Endothelial cell of hepatic sinusoid (primary cell): ENCODE measurements at regions not wholly inside any gene's neighbourhood (a gene's known extent, or its start where the extent isn't known, plus 50 kb on each side); places are given as distances from the start of the nearest gene placed in this dataset.
"Not testable (repeated sequence)": the region's sequence is repeated elsewhere in the genome, so short reads cannot be mapped to it uniquely, and the experiment has no call there.

Experiments used
- in situ Hi-C: cut with HindIII; loops from 2 replicates; pipeline ENCODE4 v1.10.0; 2017; ENCODE audit warnings: low sequenced_read_pairs

- in situ Hi-C loops = not testable (repeated sequence)
Observed at GRCh38 chr3:197410170-197410569, 111.8 kb upstream of the DLG1 start.

GRCh38 chr3:197408177-197408957 is 110.0 kb upstream of the DLG1 start:
- in situ Hi-C loops = no loop called here

DNA sequence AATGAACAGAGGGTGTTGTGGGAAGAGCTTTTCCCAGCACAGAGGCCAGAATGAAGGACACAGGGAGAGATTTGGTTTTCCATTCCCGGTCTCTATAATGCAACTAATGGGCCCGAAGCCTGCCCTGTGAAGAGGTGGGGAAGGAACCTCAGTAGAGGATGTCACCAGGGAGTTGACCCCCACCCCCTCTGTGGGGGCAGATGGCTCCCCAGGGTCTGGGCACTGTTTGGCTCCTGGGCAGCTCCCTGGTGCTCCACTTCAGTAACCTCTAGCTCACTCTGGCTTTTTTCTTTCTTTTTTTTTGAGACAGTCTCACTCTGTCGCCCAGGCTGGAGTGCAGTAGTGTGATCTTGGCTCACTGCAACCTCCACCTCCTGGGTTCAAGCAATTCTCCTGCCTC is 109.1 kb upstream of the DLG1 start:
- in situ Hi-C loops = no loop called here

GRCh38 chr3:197407053-197407452 is 108.6 kb upstream of the DLG1 start:
- in situ Hi-C loops = no loop called here

- in situ Hi-C loops = no loop called here
Observed at GRCh38 chr3:197406266-197406665, 107.9 kb upstream of the DLG1 start.

DNA sequence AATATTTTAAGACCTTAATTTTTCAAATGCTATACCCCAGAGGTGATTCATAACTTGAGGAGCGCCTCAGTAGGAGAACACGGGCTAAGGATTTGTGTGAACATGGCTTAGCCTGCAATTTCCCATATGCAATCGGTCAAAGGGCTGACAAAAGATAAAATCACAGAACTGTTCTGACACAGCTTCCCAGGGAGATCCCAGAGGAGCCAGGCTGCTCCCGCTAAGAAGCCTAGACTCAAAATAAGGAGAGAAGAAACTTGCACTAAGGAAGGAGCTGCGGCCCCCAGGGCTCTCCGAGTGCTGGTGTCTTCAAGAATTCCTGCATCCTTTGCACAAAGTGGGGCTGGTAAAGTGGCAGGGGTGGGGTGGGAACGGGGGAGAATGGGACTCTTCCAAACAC is 106.3 kb upstream of the DLG1 start:
- in situ Hi-C loops = no loop called here

GRCh38 chr3:197404030-197404429 is 105.6 kb upstream of the DLG1 start:
- in situ Hi-C loops = no loop called here

- in situ Hi-C loops = not testable (repeated sequence)
Observed at GRCh38 chr3:197402401-197402800, 104.0 kb upstream of the DLG1 start.

DNA sequence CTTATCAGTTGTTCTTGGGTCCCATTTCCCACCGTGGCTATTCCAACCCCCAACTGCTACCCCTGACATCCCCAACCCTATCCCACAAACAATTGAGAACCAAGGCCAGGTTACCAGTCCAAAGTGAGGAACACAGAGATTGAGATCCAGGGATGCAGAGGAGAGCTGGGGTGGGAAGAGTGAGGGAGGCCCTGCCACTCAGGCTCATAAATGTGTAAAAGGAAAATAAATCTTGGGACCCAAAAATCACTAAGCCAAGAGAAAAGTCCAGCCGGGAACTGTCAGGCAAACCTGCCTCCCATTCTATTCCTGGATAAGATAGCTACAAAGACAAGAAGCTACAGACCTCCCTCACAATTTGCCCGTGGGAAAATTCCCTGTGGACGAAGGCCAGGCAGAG is 101.1 kb upstream of the DLG1 start:
- in situ Hi-C loops = no loop called here

DNA sequence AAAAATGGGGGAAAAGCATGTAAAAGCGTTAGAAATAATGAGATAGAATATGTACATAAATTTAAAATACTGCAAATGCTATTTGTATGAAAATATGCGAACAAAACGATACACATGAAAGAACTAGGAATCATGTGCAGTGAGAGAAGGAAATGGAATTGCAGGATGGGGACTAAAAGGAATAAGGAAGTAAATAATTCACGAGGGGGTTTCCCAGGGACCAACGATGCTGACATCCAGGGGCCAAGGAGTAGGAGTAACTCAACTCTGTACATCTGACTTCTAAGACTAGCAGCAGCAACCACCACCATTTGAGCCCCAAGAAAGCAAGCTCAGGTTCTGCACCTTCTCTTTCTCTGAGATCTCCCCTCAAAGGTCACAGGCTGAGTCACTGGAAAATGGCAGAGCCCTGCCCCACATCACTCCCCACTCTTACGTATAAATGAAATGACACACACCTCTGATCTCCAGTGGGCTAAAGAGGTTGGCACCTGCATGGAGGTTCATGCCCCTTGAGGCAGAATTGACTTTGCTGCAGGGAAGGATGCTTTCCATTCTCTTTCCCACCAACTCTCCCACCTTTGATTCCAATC is 100.0 kb upstream of the DLG1 start:
- in situ Hi-C loops = no loop called here

DNA sequence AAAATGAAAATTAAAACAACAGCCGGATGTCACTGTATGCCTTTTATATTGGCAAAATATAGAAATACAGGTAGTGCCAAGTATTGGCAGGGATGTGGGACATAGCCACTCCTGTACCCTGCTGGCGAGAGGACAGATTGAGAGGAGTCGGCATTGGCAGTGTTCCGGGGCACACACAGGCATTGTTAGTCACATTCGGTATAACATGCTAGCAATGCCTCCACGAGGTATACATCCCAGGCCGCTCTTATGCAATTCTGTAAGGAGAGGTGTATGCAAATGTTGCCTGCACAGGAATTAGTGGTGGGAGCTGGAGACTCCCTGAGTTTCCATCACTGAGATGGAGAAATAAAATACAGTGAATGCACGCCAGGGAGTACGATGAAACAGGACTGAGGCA is 99.4 kb upstream of the DLG1 start:
- in situ Hi-C loops = no loop called here

DNA sequence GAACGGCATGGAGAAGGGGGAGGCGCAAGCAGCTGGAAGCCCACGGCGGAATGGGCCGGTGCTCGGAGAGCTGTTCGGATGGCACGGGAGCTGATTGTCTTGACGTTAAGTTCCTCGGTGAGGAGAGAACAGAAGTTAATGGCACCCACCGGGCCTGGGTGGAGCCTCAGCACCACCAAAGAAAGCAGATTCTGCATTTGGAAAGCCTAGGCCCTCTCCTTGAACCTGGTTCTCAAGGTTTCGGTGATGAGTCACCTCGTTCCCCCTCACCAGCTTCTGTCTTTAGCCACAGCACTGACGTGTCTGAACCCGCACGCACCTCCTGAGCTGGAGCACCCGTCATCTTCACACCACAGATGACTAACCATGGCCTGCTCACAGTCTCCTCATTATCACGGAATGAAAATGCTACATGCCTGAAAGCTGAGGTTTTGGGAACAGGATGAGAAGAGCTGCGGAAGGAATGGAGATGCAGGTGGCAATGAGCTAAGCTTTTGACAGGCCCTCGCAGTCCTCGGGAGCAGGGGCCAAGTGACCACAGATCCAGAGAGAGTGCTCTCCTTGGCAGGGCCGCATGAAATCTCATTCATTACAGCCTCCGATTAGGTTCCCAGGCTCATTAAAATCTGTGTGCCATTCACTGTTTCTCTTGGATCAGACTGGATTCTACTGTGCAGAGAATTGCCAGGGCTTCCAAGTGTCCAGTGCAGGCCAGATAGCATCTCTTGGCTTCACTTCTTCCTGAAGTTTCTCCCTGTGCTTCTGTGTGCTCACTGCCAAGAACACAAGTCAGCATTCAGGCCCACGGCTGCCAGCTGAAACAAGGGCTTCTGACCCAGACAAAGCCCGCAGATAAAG is 96.3 kb upstream of the DLG1 start:
- in situ Hi-C loops = no loop called here

GRCh38 chr3:197394126-197394463 is 95.7 kb upstream of the DLG1 start:
- in situ Hi-C loops = not testable (repeated sequence)

DNA sequence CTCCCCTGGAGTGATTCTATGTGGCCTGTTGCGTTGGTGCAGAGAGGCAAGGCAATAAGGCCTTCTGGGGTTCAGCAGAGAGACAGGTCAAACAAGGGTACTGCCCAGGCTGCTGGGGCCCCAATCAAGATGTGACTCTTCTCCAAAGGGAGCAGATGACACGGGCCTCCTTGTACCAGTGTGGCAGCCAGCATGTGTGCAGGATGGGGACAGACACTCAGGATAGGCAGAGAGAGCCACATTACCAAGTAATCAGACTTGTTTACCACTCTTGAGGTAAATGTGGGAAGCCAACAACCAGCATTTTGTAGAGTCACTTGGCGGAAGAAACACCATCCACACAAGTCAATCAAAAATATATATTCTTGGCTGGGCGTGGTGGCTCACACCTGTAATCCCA is 95.3 kb upstream of the DLG1 start:
- in situ Hi-C loops = no loop called here

GRCh38 chr3:197392961-197393360 is 94.5 kb upstream of the DLG1 start:
- in situ Hi-C loops = no loop called here

DNA sequence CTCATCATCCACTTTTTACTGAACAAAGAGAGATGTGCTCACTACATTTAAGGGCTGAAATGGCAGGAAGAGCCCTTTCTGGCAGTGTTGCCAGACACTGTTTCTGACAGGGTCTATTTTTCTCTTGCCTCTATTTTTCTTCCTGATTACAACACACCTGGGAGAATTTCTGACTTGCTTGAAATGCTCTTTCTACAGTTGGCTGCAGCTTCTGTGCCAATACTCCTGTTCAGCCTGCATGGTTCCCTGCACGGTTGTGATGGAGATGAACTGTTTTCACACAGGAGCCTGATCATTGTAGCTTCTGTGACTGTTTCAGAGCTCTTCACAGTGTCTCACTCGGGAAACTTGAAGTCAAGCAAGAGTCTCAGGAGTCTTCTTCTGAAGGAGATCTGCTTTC is 83.0 kb upstream of the DLG1 start:
- in situ Hi-C loops = no loop called here

DNA sequence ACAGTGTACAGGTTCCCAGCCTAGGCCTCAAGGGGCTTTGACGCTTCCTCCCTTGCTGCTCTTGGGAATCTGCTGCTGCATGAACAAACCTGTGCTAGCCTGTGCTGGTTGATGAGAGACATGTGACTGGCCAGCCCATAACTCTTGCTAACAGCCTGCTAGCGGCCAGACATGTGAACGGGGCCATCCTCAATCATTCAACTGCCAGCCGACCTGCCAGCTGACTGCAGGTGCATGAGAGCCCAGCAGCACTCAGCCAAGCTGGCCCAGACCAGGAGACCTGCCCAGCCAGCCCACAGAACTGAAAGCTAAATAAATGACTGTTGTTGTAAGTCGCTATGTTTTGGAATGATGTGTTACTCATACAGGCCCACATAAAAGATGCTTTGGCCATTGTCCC is 82.4 kb upstream of the DLG1 start:
- in situ Hi-C loops = no loop called here

- in situ Hi-C loops = loop anchor here (5.0 kb wide), 2 partner anchors 37 to 68 kb away; no protein-coding TSS in a partner anchor
Observed at GRCh38 chr3:197378985-197379718, 80.7 kb upstream of the DLG1 start.

- in situ Hi-C loops = loop anchor here (5.0 kb wide), 2 partner anchors 35 to 70 kb away; no protein-coding TSS in a partner anchor
Observed at GRCh38 chr3:197376735-197377555, 78.5 kb upstream of the DLG1 start.

DNA sequence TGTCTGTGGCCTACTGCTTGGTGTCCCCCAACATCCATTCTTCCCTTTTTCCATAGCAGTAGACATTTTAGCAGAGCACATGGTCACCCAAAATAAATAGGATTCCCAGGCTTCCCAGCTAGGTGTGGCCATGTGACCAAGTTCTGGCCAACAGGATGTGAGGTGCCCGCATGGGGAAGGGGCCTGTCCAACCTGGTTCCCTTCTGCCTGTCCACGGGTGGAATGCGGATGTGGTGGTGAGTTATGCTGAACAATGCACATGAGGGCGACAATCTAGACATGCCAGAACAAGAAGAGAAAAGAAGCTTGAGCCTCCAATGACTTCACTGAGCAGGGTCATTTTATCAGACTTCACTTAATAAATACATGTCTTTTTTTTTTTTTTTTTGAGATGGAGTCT is 77.6 kb upstream of the DLG1 start:
- in situ Hi-C loops = loop anchor here (5.0 kb wide), 2 partner anchors 34 to 71 kb away; no protein-coding TSS in a partner anchor
